Glomerular visceral epithelial cell (primary cell): ENCODE measurements at regions not wholly inside any gene's neighbourhood (a gene's known extent, or its start where the extent isn't known, plus 50 kb on each side); places are given as distances from the start of the nearest gene placed in this dataset.
"Not testable (repeated sequence)": the region's sequence is repeated elsewhere in the genome, so short reads cannot be mapped to it uniquely, and the experiment has no call there.

Experiments
- DNase-seq: peaks from one replicate; pipeline ENCODE4 v3.0.0-alpha.2; 2016; ENCODE audit errors: extremely low spot score

GRCh38 chr9:1871626-1872419 lies 143.3 kb upstream of the SMARCA2 start:
- DNase-seq: no peak

GRCh38 chr9:1875251-1875851 lies 139.8 kb upstream of the SMARCA2 start:
- DNase-seq: no peak

GRCh38 chr9:1875921-1876448 lies 139.2 kb upstream of the SMARCA2 start:
- no peak for DNase-seq

GRCh38 chr9:1876891-1877496 lies 138.2 kb upstream of the SMARCA2 start:
- no peak for DNase-seq

- DNase-seq: no peak
Measured at GRCh38 chr9:1877951-1878350, 137.2 kb upstream of the SMARCA2 start.

- DNase-seq: no peak
Measured at GRCh38 chr9:1878811-1879210, 136.3 kb upstream of the SMARCA2 start.

GRCh38 chr9:1879501-1879900 lies 135.6 kb upstream of the SMARCA2 start:
- no peak for DNase-seq

- no peak for DNase-seq
Measured at GRCh38 chr9:1880038-1880565, 135.0 kb upstream of the SMARCA2 start.

- no peak for DNase-seq
Measured at GRCh38 chr9:1881708-1882295, 133.3 kb upstream of the SMARCA2 start.

GRCh38 chr9:1882711-1883403 lies 132.3 kb upstream of the SMARCA2 start:
- no peak for DNase-seq

- DNase-seq: no peak
Measured at GRCh38 chr9:1890201-1890600, 124.9 kb upstream of the SMARCA2 start.

- DNase-seq: no peak
Measured at GRCh38 chr9:1890816-1891215, 124.3 kb upstream of the SMARCA2 start.

- DNase-seq: not testable (repeated sequence)
Measured at GRCh38 chr9:1903080-1903704, 112.0 kb upstream of the SMARCA2 start.

GRCh38 chr9:1907465-1907864 lies 107.7 kb upstream of the SMARCA2 start:
- DNase-seq: no peak

GRCh38 chr9:1909322-1909721 lies 105.8 kb upstream of the SMARCA2 start:
- no peak for DNase-seq

GRCh38 chr9:1910269-1910811 lies 104.8 kb upstream of the SMARCA2 start:
- no peak for DNase-seq

GRCh38 chr9:1913631-1914330 lies 101.4 kb upstream of the SMARCA2 start:
- no peak for DNase-seq

- no peak for DNase-seq
Measured at GRCh38 chr9:1916095-1916494, 99.1 kb upstream of the SMARCA2 start.

GRCh38 chr9:1916655-1917054 lies 98.5 kb upstream of the SMARCA2 start:
- no peak for DNase-seq

- DNase-seq: no peak
Measured at GRCh38 chr9:1917396-1917935, 97.7 kb upstream of the SMARCA2 start.
